ENCODE measurements at regions not wholly inside any gene's neighbourhood (a gene's known extent, or its start where the extent isn't known, plus 50 kb on each side); places are given as distances from the start of the nearest gene placed in this dataset.

- DNase-seq (ENCODE audit: low spot score), result no peak
- TF ChIP-seq CTCF (IDR thresholded peaks at IDR 0.05; ENCODE audit: extremely low read depth, insufficient read depth, missing control alignments), result no peak
- in situ Hi-C loops (cut with MboI; ENCODE audit: low pct_unique_long_range_greater_than_20kb, low sequenced_read_pairs, unreplicated experiment), result no loop called here
These were observed 351.1 kb downstream of the SOX11 start for GRCh38 chr2:6043238-6043637.

DNA sequence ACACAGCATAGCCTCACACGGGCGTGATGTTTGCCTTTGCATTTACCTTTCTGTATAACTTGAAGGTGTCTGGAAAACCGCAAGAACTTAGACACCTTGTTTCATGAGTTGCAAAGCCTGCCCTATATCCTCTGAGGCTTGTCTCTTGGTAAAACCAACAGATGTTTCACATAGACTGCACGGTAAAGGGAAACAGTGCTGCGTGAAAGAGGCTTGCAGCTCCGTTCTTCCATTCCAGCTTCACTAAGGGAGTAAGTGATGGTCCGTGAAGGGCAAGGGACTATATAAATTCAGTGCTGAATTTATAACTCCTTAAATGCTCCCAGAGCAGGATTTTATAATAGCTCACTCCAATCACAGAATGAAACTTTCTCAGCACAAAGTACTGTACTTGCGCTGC is 360.5 kb downstream of the SOX11 start:
- in situ Hi-C loops (cut with MboI; ENCODE audit: low pct_unique_long_range_greater_than_20kb, low sequenced_read_pairs, unreplicated experiment), result no loop called here
- no peak for DNase-seq (ENCODE audit: low spot score)
- TF ChIP-seq CTCF (IDR thresholded peaks at IDR 0.05; ENCODE audit: extremely low read depth, insufficient read depth, missing control alignments), result no peak

DNA sequence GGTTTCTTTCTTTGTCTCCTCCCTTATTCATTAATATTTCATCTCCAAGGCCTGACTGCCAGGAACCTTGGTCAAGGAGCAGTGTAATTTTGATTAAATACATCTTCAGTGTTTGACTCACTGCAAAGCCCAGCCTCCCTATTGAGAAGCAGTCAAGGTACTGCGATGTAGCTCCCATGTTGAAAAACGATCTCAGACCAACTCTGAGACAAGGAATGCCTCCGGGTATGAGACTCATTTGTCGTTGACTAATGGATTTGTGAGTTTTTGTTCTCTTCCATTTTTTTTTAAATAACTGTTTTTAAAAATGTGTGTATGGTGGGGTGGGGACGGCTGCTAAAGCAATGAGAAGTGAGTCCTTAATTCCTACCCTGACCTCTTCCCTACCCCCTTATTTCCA is 361.6 kb downstream of the SOX11 start:
- no peak for DNase-seq (ENCODE audit: low spot score)
- TF ChIP-seq CTCF (IDR thresholded peaks at IDR 0.05; ENCODE audit: extremely low read depth, insufficient read depth, missing control alignments), result no peak
- in situ Hi-C loops (cut with MboI; ENCODE audit: low pct_unique_long_range_greater_than_20kb, low sequenced_read_pairs, unreplicated experiment), result no loop called here

- no peak for TF ChIP-seq CTCF (IDR thresholded peaks at IDR 0.05; ENCODE audit: extremely low read depth, insufficient read depth, missing control alignments)
- no peak for DNase-seq (ENCODE audit: low spot score)
These were observed 362.0 kb downstream of the SOX11 start for GRCh38 chr2:6054161-6054671.

GRCh38 chr2:6060992-6061663 is 368.9 kb downstream of the SOX11 start:
- no peak for DNase-seq (ENCODE audit: low spot score)
- in situ Hi-C loops (cut with MboI; ENCODE audit: low pct_unique_long_range_greater_than_20kb, low sequenced_read_pairs, unreplicated experiment), result no loop called here

More at GRCh38 chr2:6054161-6054671, 362.0 kb downstream of the SOX11 start:
- in situ Hi-C loops (cut with MboI; ENCODE audit: low pct_unique_long_range_greater_than_20kb, low sequenced_read_pairs, unreplicated experiment), result no loop called here

GRCh38 chr2:6064757-6065156 is 372.6 kb downstream of the SOX11 start:
- TF ChIP-seq CTCF (IDR thresholded peaks at IDR 0.05; ENCODE audit: extremely low read depth, insufficient read depth, missing control alignments), result no peak
- in situ Hi-C loops (cut with MboI; ENCODE audit: low pct_unique_long_range_greater_than_20kb, low sequenced_read_pairs, unreplicated experiment), result no loop called here
- DNase-seq (ENCODE audit: low spot score), result no peak

More at GRCh38 chr2:6060992-6061663, 368.9 kb downstream of the SOX11 start:
- TF ChIP-seq CTCF (IDR thresholded peaks at IDR 0.05; ENCODE audit: extremely low read depth, insufficient read depth, missing control alignments), result no peak

Data from GM13977 (cell line).